Stimulated activated CD4-positive, alpha-beta T cell treated with anti-CD3 and anti-CD28 coated beads, Interleukin-12 subunit alpha, Interleukin-12 subunit beta, amount 100 ng/mL, for 4 hours (primary cell): ENCODE measurements at regions not wholly inside any gene's neighbourhood (a gene's known extent, or its start where the extent isn't known, plus 50 kb on each side); places are given as distances from the start of the nearest gene placed in this dataset.

ENCODE experiments used
- DNase-seq: peaks from one replicate; pipeline ENCODE4 v3.0.0-alpha.2; 2020

DNA sequence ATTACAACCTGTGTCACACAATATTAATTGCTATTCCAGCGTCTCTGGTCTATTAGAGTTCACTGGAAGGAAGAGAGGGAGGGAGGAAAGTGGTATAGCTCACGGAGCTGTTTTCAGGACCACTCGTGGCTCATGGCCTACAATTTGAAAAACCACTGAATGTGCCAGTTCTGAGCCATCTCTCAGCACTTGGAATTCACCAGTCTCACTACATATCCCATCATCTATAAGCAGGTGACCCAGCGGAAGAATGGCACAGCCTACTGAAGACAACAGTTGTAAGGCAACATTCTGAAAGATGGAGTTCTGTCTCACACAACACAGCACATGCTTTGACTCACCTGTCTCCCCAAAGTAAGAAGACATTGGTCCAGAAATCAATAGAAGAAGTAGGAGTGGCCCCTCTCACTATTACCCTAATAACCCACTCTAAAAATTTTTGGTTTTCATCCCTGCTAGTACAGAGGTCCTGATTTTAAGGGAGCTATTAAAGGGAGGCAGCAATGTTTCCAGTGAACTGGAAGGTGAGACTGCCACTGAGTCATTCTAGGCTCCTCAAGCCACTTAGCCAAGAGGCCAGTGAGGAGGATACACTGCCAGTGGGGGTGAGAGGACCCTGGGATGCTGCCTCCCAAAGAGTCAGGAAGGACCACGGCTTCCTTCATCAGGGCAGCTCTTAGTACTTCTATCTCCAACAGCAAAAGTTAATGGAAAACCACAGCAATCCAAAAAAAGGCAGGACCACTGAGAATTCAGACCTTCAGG, 50.0 kb upstream of the DOCK9 start:
- no peak for DNase-seq

DNA sequence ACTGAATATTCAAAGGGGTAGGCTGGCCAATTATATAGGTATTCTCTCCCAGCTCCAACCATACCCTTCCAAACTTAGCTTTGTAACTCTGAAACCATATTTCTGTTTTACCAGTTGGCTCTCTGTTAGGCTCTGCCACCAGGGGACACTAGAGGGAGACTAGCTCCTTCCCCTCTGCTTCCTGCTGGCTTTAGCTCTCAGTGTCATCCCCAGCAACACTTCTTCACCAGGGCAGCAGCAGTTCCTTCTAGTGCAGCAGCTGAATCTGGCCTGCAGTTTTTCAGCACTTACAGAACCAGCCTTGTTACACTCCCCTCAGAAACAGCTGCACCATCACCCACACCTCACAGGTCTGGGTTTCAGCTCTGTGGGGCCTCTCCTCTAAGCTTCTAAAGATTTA, 51.0 kb upstream of the DOCK9 start:
- DNase-seq: peak; percentile 32

DNA sequence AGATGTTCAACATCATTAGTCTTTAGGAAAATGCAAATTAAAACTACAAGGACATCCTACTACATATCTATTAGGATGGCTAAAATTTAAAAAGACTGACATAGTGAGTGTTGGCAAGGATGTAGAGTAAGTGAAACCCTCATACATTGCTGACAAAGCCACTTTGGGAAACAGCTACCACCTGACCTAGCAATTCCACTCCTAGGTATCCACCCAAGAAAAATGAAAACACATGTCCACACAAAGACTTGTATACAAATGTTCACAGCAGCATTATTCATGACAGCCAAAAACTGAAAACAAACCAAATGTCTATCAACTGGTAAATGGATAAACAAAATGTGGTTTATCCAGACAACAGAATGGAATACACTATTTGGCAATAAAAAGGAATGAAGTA, 51.7 kb upstream of the DOCK9 start:
- no peak for DNase-seq

DNA sequence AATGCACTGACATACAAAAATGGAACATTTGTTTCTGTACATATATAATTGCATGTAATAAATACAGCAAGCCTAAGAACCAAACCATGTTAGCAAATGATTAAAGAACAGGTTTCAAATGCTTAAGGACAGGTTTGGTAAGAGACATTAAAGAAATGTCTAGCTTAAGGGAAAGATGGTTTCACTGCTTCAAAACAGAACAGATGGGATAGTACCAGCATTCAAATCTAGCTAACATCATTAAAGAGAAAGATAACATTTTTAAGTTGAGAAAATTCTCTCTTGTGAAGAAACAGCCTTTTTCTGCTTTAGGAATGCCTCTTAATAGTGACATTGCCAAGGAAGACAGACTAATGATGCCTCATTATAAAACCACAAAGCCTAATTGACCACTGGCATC, 52.5 kb upstream of the DOCK9 start:
- no peak for DNase-seq

DNA sequence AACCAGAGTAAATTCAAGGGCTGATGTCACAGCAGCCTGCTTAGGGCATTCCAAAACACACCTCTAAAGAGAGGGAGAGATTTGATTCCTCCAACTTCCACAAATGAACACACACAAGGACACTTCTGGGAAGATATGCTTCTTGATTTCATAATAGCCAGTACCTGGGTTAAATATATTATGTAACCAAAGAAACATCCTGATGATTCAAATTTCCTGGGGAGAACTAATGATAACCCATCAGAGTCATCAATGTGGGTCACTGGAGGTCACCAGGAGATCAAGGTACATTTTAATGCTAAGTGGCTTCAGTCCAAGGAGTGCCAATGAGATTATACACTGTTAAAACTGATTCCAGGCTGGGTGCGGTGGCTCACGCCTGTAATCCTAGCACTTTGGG, 54.0 kb upstream of the DOCK9 start:
- DNase-seq: no peak

DNA sequence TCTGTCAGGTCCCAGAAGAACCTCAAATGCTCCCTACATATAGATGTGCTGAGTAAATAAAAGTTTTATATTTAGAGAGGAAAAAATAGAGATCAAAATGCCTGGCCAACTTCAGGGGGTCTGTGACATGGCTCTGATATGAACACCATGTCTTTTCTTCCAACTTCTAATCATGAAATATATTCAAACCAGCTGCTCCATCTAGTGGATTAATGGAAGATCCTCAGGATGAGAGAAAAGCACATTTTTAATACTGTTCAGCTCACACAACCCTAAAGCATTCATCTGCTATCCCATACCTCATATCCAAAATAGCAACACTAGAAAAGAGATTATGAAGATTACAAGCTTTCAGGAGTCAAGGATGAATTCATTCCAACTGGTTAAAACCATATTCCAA, 56.0 kb upstream of the DOCK9 start:
- no peak for DNase-seq

DNA sequence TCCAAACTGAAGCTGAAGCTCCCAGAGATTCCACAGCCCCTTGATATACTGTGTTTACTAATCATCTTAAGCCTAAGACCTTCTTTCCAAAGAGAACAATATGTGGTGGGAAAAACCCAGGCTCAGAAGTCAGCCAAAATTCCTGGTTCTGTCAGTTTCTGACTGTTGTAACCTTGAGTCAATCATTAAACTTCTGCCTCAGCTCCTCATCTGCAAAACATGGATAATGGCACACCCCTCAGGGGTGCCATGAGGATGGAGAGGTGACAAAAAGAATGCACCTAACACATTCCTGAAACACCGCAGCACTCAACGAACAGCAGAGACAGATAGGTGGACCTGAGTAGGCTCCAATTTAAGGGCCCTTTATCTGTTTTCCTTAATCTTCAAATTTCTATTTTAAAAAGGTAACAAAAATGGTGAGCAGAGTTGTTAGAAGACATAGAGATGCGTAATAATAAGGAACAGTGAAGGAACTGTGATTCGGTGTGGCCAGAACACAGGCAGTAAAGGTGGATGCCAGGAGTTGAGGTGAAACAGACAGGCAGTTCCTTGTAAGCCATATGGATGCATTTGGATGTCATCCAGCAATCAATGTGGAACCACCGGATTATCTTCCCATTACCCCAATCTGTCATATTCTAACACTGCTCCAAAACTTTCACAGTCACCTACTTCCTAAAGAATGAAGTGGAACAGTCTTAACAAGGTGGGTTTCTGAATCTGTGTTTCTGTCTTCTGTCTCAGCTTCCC, 56.6 kb upstream of the DOCK9 start:
- no peak for DNase-seq

DNA sequence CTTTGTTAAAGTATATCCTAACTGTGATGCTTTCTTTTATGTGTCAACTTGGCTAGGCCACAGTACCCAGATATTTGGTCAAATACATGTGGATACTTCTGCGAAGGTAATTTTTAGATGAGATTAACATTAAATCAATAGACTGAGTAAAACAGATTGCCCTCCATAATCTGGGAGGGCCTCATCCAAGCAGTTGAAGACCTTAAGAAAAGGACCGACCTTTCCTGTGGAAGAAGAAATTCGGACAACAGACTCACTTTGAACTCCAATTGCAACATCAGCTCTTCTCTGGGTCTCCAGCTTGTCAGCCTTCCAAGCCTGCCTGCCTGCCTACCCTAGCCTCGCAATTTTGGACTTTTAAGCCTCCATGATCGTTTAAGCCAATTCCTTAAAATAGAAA, 57.9 kb upstream of the DOCK9 start:
- DNase-seq: no peak

DNA sequence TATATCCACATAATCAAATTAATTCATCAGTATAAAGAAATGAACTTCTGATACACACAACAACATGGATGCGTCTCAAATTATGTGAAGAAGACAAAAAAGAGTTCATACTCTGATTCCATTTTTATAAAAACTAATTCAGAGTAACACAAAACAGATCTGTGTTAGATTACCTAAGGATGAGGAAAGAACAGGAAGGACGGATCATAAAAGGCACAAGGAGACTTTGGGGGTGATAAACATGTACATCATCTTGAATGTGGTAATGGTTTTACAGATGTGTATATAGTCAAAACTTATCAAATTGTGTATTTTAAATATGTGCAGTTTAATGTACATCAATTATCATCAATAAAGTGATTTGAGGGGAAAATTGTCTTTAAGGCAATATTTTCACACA, 59.9 kb upstream of the DOCK9 start:
- no peak for DNase-seq

DNA sequence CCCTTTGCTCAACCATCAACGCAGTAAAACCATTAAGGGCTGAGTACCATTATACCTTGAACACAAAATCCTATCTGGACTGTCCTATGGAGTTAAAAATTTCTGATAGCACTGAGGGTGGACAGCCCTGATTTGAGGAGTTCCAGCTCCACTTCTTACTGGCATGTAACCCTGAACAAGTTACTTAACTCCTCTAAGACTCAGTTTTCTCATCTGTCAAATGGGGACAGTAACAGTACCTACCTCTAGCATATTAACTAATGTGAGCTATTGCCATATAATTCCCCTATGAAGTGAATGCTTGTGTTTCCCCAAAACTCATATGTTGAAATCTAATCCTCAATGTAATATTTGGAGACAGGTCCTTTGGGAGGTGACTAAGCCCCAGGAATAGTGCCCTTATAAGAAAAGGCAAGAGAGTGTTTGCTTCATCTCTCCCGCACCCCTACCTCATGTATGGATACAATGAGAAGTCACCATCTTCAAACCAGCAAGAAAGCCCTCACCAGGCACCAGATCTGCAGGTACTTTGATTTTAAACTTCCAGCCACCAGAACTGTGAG, 61.9 kb upstream of the DOCK9 start:
- no peak for DNase-seq

DNA sequence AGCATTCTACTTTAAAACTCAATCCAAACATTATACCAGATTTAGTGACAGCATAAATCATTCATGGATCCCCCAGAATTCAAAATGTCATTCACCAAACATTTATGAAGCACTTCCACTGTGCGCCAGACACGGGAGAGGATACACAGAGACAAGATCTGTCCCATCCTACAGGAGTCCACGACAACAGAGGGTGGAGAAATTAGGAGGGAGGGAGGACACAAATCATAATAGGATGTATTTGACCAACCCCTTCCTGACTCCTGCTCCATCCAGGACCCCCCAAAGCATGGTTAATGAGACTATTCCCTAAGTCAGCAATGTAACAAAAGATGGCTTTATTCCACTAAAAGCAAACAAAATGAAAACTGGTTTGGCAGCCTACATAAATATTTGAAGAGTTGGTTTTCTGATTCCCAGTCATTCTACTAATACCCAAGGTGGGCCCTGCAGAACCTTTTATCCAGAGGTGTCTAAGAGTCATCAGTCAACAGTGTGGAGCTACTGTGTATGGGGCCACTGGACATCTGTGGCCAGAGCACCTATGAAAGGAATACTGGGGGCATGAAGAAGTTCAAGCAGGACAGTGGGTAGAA, 62.8 kb upstream of the DOCK9 start:
- no peak for DNase-seq

DNA sequence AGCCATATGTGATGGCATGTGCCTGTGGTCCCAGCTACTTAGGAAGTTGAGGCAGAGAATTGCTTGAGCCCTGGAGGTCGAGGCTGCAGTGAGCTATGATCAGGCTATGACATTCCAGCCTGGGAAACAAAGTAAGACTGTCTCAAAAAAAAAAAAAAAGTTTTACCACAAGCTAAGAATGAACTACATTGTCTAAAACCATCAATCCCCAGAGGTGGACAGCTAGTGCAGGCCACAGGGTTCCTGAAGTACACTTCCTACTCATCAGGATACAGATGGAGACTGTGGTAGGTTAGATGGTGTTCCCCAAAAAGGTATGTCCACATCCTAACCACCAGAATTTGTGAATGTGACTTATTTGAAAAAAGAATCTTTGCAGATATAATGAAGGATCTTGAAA, 63.5 kb upstream of the DOCK9 start:
- DNase-seq: no peak

DNA sequence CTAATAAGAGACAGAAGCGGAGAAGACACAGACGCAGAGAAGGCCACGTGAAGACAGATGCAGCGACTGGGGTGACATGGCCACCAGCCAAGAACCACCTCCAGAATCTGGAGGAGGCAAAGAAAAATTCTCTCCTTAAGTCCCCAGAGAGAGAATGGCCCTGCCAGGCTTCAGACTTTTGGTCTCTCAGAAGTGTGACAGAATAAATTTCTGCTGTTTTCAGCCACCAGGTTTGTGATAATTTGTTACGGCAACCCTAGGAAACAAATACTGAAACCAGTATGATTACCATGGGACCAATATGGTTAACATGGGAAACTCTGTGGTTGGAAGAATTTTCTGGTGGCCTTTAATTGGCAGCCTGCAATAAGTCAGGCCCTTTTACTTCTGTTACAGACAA, 63.9 kb upstream of the DOCK9 start:
- no peak for DNase-seq

DNA sequence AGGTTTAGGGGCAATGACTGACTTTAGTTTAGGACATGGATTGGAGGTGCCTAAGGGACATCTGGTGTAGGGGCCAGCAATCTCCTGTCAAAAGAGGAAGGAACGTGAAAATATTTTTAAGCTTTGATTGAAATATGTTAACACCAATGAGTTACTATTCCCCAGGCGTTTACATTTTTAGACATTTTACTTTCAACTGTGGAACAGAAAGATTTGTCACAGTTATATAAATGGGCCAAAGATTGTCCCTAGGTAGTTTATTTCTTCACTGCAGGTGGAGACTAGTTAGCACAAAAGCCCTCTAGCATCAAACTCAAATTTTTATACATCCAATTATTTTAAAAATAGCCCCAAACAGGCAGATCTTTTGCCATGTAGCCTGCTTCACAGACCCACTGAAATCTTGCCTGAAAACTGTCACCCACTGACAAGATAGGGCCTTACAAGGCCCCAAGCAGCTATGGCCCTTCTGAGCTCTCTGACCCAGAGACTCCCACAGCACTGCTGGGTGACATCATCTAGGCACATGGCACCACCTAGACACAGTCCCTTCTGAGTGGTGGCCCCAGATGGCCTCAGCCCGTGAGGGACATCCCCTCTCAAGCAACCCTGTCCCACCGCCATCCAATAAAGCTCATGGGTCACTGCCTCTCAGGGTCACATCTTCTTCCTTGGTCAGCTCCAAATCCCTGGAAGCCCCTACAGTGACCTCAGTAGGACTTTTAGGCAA, 64.8 kb upstream of the DOCK9 start:
- no peak for DNase-seq

DNA sequence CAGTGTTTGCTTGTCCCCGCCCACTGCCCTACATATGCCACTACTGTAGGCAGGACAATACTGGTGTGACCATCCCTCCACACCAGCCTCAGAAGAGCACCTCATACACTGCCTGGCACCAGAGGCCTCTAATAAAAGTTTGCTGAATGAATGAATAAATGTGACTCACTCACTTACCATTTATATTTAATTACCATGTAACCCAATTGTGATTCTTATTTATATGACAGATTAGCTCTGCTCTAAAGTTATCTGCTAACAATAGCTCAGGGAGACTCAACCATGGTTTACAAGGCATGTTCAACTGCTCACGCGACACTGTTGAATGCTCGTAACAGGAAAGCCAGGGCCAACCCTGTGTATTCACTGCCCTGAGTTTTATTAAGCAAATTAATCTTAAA, 66.0 kb upstream of the DOCK9 start:
- no peak for DNase-seq

DNA sequence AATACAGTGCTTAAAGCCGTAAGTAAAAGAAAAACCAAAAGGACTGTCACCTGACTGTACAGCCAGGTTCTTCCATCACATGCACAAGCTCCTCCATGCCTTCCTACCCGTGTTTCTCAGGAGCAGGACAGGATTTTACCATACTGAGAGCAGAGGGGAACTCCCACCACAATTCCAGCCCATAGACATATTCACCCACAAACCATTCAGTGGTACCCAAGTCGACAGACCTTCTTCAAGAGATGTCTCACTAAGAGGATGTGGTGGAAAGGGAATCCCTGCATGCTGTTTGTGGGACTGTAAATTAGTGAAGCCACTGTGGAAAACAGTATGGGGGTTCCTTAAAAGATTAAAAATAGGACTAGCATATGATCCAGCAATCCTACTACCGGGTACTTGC, 66.9 kb upstream of the DOCK9 start:
- no peak for DNase-seq

DNA sequence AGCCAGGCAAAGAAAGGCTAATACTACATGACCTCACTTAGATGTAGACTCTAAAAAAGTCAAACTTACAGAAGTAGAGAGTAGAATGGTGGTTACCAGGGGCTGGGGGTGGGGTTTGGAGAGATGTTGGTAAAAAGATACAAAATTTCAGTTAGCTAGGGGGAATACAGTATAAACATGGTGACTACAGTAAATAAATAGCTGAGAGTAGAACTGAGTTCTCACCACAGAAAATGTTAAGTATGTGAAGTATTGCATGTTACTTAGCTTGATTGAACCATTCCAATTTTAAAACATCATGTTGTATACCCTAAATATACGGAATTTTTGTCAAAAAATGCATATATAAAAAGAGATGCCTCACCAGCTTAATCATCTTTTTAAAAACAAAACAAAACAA, 67.5 kb upstream of the DOCK9 start:
- no peak for DNase-seq

DNA sequence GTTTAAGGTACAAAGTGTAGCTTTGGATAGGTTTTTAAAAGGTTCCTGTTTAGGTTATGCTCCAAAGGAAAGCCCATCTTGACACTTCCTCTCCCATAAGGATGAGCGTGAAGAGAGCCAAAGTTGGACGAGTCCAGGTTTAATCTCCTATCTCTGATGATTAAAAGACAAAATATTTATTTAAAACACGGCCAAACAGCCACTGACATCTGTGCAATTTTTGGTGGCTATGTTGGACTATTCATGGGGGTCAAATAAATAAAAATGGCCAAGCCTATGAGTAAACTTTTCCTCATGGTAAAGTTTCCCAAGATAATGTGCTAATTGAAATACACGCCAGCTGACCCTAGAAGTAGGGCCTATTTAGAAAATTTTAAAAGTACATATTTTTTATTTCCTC, 69.0 kb upstream of the DOCK9 start:
- DNase-seq: no peak

DNA sequence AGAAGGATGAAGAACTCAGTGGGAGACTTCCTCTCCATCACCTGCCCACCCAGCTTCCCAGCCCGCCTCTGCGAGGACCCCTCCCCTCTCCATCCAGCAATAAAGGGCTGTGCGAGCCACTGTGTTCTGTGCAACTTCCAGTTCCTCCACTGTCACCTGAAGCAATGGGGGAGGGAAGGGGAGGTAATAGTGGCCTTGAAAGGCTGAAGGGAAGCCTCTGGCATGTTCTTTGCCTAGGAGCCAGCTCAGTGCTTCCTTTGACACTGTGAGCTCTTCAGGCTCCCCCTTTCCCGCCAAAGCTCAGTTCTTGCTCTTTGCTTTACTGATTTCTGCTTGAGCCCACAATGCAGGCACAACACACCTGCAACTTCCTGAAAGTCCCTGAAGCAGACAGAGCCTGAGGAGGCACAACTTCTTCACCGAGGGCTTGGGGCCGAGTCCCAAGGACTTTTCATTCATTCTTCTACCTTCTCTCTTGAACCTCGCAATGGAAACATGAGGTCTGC, 73.2 kb upstream of the DOCK9 start:
- DNase-seq: no peak

DNA sequence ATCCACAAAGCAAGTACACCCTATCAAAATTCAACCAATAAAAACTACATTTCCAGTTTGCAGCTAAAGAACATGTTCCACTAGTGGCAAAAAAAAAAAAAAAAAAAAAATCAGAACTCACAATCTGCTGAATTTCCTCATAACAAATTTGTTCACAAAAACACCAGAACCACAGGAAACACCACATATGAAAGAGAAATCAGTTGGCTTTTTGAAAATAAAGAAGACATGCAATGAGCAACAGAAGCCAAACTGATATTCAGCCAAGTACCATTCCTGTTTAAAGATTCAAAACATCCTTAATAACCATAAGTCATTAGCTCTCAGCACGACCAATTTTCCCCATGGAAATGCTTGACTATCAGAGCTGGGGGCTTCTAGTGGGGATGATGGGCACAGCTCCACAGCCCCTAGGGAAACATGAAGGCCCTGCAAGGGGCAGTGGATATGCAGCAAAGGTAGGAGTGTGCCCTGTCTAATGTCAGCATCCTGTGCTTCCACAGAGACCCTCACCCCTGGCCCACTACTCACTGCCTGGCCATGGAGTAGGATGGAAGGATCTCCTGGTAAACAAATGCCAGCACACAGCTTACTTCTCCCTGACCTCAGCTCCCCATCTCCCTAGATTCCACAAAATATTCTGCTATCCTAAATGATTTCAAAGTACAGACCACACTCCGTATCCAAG, 74.0 kb upstream of the DOCK9 start:
- DNase-seq: no peak

DNA sequence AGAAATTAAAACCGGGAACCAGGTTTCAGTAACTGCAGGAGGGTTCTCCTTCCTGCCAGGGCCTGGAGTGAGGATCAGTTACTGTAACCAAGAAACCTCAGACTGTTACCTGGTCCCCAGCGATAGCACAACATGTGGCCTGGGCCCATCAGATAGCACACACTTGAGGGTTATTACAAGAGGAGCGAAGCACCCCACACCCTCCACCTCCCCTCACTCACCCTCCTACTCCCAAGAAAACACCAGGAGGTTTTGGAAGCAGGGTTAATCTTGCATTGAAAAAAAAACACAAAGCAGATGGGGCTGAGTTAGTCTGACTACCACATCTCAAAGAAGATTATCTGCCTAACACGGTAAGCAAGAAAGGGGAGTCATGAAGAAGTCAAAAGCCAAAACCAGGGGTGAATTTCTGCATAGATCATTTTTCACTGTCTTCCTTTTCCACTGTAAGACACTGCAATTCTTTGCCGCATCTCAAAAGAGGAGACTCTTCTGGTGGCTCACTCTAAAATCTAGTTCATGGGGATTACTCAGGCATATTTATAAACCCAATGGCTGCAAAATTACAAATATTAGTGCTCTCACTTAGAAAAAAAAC, 75.9 kb upstream of the DOCK9 start:
- DNase-seq: no peak

DNA sequence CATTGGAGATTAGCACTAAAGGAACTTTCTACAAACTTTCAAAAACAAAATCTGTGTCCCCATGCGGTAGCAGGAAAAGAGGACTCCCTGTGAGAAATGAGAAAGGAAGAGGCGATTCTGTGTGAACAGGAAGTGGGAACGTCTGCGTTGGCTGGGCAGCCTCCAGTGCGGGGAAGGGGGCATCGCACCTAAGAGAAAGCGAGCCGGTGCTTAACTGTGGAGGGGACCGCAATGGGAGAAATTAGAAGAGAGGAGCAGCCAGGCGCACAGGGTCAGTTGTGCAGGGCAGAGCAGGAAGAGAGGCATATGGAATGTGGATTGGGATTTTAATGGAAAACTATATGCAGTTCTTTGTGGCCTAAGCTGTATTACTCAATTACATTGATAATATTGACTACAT, 77.4 kb upstream of the DOCK9 start:
- DNase-seq: no peak
